NCI-H146 (cell line): ENCODE measurements at regions not wholly inside any gene's neighbourhood (a gene's known extent, or its start where the extent isn't known, plus 50 kb on each side); places are given as distances from the start of the nearest gene placed in this dataset.

Experiments used
- DNase-seq: peaks from one replicate; lab custom pipeline; 2025; lab: John Stamatoyannopoulos, UW

GRCh38 chr17:33778505-33779233 lies 476.4 kb upstream of the CCL2 start:
- DNase-seq: no peak

DNA sequence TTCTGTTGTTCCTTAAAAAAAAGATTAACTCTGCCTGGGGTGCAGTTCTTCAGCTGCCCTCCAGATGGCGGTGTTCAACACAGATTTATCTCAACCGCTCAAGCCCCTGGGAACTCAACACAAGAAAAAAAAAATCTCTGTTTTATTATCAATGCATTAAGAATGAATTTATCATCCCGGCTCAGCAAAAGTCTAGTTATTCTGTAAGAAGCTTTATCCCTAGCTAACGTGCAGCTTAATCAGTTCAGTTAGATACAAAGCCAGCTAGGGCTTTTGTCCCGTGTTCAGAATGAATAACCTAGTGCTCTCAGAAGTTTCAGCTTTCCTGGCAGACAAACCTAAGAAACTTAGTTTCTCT lies 475.9 kb upstream of the CCL2 start:
- peak; percentile 24 for DNase-seq

DNA sequence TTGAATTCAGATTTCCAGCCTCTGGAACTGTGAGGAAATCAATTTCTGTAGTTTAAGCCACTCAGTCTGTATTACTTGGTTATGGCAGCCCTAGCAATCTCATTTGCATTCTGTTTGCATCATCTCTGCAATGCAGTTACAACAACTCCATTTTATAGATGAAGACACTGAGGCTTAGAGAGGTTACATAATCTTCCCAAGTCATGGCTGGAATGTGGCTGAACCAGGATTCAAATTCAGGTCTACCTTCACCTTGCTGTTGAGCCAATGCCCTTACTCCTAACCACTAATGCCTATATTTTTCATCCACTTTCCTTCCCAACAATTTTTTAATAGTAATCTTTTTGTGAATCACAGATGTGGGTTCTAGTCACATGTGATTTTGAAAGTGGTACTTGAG lies 469.8 kb upstream of the CCL2 start:
- DNase-seq: no peak

DNA sequence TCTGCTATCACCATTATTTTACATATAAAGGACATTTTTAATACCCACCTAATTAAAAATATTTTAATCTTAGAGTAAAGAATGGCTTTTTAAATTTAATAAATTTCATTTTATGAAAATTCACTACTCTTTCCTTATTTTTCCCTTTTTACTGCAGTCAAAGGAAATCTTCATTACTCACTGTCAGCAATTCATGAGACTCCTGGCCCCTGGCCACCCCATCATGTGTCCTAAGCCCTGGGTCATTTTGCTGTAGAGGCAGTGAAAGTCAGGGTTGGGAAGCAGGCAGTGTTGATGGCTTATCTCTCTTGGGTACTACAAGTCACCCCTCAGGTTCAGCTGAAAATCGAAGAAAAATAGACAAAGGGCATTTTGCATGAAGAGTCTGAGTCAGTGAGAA lies 468.6 kb upstream of the CCL2 start:
- DNase-seq: no peak

GRCh38 chr17:33789658-33790057 lies 465.4 kb upstream of the CCL2 start:
- DNase-seq: no peak

GRCh38 chr17:33797181-33797580 lies 457.9 kb upstream of the CCL2 start:
- no peak for DNase-seq

GRCh38 chr17:33798308-33798707 lies 456.8 kb upstream of the CCL2 start:
- DNase-seq: no peak

DNA sequence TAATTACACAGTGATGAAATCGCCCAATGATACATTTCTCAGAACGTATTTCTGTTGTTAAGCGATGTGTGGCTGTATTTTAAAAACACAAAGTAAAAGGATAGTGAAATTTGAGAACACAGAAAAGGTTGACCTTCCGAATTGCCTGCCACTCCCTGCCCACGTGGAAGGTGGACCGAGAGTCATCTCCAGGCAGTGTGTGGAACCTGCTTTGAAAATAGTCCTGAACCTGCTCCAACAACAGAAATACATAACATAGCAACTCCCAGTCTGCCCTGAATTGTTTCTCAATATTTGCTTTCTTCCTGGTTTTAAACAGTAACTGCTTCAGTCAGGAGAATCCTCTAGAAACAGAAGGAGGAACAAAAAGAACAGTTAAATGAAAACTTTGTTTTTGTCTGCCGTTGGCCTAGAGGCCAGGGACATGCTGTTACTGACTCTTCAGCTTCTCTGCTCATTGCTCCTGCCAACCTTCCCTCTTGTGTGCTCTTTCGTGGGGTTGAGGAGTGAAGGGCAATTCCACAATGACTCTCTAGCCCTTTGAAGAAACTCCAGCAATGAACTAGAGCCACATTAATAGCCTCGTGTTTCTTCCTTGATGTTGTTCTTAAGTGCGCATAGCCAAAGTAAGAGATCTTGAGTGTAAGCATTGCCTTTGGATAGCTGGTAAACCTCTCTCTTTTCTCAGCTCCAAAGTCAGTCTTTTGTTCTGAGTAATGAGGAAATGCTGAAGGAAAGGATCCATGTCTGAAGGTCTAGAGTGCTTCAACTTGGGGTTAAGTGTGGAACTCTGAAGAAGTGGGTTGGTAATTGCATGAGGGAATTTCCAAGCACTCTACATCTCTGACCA lies 452.5 kb upstream of the CCL2 start:
- no peak for DNase-seq

DNA sequence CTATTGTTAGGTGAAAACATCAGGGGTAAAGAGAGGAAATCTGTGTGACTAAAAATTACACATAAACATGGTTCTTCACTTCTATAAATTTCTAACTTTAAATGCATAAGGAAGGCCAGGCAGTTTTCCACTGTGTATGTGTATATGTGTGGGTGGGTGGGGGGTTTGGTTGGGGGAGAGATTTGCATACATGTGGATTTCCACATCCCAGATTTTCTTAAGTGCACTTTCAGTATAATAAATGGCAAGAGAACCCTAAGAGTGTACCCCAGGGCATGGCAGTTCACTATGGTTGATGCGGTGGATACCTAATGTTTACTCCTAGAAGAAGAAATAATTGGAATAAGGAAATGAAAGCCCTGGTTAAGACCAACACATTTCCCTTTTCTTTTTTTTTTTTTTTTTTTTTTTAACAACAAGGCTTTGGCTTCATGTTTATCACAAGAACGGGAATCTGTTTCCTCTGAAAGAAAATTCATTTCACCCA lies 451.8 kb upstream of the CCL2 start:
- no peak for DNase-seq

DNA sequence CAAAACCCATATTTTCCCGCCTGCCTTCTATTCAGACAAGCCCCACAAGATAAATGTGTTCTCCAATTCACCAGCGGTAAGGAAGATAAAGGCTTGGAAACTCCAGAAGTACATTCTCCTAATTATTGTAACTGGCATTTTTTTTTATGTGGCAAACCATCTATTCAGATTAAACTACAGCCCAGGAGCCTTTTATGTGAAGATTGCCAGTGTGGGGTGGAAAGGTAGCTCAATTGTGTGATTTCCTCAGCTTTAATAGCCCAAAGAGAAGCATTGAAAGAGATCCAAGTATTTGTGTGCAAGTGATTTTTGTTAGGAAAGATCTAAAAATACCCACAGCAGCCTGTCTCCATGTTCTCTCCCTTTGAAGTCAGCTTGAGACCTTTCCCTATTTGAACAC lies 451.4 kb upstream of the CCL2 start:
- DNase-seq: no peak

DNA sequence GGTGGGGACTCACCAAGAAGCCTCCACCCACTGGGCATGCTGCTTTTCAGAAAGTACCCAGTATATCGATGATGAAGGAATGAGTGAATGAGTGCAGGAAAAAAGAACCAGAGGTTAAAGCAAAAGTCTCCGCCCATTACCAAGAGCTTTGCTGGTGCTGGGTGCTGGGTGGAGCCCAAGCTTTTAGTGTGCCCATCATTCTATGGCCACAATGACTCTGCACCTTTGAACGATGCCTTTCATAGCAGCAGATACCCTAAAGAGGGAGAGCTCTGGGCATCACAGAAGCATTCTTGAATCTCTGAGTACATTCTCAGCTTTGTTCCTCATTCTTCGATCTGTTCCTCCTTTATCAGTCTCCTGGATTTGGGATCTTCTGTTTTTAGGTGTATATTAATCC lies 450.7 kb upstream of the CCL2 start:
- no peak for DNase-seq

- no peak for DNase-seq
Observed at GRCh38 chr17:33806631-33807030, 448.5 kb upstream of the CCL2 start.

DNA sequence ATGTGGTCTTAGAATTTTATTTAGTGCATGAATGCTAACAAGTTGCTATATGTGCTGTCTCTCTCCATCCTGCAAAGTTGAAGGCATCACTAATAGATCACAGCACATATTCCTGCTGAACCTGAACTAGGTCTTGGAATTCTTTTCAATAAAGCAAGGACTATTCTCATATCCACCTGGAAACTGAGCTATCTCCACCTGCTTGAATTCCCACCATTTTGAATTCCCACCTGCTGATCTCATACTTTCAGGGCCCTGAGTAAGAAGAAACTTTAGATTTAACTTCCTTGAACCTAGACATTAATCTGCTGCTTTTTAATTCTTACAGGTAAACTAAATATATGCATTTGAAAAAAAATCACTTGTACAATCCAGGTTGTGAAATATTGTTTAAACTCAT lies 445.3 kb upstream of the CCL2 start:
- DNase-seq: no peak

DNA sequence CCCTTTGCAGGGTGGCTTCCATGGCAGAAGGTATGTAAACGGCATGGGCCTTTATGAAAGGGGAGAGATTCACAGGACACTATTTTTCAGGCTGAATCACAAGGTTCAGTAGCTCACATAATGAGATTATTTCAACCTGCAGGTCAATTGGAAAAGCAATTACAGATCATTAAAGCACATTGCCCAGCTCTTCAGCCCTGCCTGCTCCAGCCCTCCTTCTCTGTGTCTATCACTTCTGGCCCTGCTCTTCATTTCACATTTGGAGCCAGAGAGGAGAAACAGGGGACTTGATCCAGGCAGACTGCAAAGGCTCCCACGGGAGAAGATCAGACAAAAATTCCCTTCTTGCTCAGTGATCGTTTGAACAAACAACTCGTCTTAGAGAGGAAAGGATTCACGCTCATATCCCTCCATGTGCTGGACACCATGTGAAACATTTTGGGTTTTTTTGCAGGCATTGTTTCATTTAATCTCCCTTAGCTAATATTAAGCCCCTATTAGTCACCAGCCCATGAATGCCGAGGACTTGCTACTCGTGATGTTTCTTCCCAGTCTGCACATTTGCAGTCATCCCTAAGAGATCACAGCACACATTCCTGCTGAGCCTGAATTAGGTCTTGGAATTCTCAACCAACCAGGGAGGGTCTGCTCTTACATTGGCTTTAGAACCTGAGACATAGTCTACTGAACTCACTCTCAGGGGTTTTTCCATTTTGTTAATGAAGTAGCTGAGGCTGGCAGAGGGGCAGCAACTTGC lies 443.9 kb upstream of the CCL2 start:
- DNase-seq: no peak

DNA sequence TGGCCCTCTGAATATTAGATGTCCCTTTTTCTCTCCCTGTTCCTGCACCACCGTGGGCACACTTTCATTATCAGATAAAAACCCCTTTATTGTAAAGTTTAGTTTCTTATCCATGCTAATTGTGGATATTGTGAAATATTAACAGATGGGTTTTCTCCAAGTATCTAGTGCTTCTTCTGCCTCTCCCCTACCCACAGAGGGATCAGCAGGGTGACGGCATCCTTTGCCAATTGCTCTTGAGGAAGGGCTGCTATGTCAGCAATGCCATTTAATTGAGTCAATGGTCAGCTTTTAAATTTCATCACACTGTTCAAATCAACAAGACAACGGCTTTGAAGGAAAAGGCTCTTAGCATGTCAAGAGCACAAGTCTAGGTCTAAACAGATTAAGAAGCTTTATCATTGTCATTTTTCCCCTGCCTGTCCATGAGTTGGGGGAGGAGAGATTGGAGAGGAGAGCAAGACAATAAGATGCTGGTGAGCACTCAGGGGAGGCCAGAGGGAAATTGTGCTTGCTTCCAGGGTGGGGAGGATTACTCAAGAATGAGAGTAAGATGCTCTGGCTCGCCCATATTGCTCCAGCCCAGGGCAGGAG lies 443.0 kb upstream of the CCL2 start:
- no peak for DNase-seq

- DNase-seq: no peak
Observed at GRCh38 chr17:33814852-33815251, 440.2 kb upstream of the CCL2 start.

GRCh38 chr17:33816036-33816435 lies 439.0 kb upstream of the CCL2 start:
- no peak for DNase-seq

GRCh38 chr17:33816842-33817617 lies 438.1 kb upstream of the CCL2 start:
- DNase-seq: no peak

DNA sequence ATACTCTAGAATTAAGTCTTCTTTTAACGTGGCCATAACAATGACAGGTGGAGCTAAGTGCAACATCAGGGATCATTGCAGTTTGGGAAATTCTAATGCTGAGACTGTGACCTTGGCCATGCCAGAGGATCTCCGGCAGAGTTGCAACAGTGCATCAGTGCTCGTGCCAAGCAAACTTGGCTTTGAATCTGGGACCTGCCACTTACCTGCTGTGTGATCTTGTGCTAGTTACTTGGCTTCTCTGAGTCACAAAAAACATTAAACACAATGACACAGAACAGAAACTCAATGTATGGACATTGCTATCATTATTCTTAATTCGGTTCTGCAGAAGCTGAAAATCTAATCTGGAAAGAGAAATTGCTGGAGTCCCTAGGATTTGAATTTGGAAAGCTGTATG lies 435.5 kb upstream of the CCL2 start:
- DNase-seq: no peak

DNA sequence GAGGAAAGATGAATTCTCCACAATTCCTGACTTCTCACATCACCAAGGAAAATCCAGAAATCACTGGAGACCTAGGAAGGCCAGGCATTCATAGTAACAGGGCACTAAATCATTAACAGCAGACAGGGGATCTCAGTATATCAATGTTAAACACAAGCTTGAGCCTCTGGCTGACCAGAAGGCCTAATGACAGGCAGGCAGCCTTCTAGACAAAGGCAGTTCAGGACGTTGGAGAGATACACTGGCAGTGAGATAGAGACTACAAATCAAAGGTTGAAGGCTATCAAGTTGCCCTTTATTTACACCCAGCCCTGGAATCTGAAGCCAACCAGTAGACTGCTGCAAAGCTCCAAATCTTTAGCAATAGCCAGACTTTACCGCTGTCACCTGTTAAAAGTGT lies 422.8 kb upstream of the CCL2 start:
- no peak for DNase-seq

DNA sequence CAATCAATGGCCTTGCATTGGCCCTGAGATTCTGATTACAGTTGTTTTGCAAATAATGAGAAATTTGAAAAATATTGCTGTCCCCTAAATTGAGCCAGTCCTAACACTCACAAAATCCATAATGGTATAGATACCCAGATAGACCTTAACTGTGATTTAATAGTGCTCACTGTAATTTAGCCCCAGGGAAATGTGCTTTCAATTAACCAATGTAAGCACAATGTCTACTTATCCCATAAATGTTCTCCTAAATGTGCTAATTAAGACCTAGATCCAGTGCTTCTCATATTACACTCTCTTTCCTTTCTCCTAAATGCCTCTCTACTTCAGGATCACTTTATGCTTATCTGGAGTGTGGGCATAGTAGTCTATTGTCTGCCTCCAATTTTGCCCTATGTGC lies 417.8 kb upstream of the CCL2 start:
- no peak for DNase-seq

DNA sequence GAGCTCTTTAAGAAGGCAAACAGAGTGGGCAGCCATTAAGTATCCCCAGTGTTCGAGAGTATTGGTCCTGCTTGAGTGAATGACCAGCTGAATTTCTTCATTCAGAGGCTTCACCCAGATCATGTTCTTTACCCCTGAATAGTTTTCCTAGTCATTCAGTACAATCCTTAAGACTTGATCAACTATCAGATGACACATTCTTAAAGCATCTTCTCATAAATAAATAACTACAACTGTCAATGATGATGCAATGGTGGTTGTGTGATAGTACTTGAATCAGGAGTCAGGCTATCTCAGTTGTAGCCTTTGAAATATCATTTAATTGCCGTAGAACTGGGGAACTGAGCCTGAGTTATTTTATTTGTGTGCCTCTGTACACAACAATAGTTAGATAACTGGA lies 416.8 kb upstream of the CCL2 start:
- DNase-seq: no peak
